ENCODE measurements at regions not wholly inside any gene's neighbourhood (a gene's known extent, or its start where the extent isn't known, plus 50 kb on each side); places are given as distances from the start of the nearest gene placed in this dataset.

- TF ChIP-seq ESRRA (CRISPR knock-in tag; IDR thresholded peaks at IDR 0.05; ENCODE audit: borderline replicate concordance) (no peak), CTCF (IDR thresholded peaks at IDR 0.05) (no peak)
These were observed 83.6 kb upstream of the TTC29 start for GRCh38 chr4:147029296-147029695.

Measured in WTC11 (cell line).